ENCODE measurements at regions not wholly inside any gene's neighbourhood (a gene's known extent, or its start where the extent isn't known, plus 50 kb on each side); places are given as distances from the start of the nearest gene placed in this dataset.

DNA sequence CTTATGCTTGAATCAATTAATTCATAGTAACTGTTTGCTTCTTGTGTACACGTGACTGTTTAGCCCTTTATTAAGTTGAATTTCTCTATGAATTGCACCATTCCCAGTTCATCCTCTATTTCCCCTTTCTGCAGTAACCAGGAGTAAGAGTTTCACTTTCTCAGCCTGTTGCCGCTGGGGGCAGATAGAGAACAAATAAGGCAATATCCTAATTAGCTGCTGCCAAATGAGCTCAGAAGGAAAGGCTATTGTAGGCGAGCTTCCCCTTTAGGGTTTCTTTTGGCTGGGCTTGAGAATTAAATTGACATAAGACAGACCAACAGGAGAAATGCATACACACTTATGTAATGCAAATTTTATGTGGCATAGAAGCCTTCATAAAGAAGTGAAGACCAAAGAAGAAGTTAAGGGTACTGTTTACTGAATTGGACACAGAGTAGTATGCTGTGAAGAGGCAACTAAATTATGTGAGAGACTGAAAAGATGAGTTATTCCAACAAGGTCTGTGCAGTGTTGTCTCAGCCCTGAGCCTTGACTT lies 1594.7 kb downstream of the TECRL start (continued):
- TF ChIP-seq REST (IDR thresholded peaks at IDR 0.05; ENCODE audit: unreplicated experiment): no peak
- TF ChIP-seq ZNF114 (CRISPR knock-in tag; IDR thresholded peaks at IDR 0.05): no peak
- TF ChIP-seq NANOG (IDR thresholded peaks at IDR 0.05; ENCODE audit: borderline replicate concordance): no peak
- no peak for TF ChIP-seq CTCF (conservative IDR thresholded peaks at IDR 0.05; ENCODE audit: low read depth in 2 of 2)
- no peak for TF ChIP-seq EZH2 (IDR thresholded peaks at IDR 0.05; ENCODE audit: low read depth, unreplicated experiment)

DNA sequence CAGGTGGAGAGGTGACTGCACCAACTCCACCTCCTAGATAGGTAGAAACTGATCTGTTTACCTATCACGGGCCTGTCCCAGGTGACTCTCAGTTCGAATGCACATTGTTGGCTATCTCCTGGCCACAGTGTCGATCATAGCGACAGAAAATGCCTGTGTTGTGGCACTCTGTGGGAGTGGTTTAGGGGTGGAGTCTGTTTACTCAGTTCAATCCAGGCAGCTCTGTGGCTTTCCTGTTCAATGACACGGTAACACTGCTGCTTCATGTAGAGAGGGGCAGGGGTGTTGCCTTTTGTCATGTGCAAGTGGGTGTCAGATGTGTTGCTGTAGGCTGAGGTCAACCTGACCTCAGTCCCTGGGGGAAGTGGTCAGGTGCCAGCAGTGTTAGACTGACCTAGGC lies 1602.4 kb downstream of the TECRL start:
- Histone ChIP-seq H3K36me3 (ENCODE audit: insufficient read depth) (no peaks in the 10 kb centered on the region), H3F3A (replicated peaks; ENCODE audit: low read depth) (no peaks in the 10 kb centered on the region), H3K9me2 (ENCODE audit: insufficient read depth) (no peaks in the 10 kb centered on the region), H3K4me2 (no peak overlapping the region), H4K20me1 (replicated peaks; ENCODE audit: insufficient read depth) (no peaks in the 10 kb centered on the region), H3K27me3 (ENCODE audit: insufficient read depth) (no peaks in the 10 kb centered on the region), H3K4me3 (no peak overlapping the region), H3K4me1 (ENCODE audit: insufficient read depth) (no peaks in the 10 kb centered on the region), H3K27ac (ENCODE audit: low read depth) (no peak overlapping the region), H3K79me2 (replicated peaks; ENCODE audit: insufficient read depth) (no peaks in the 10 kb centered on the region), H2AFZ (no peak overlapping the region)
- H3K27me3 Mint-ChIP-seq (ENCODE audit: insufficient read depth, low read depth, poor library complexity): no peaks in the 10 kb centered on the region
- no peaks in the 10 kb centered on the region for H3K36me3 Mint-ChIP-seq (ENCODE audit: low read depth)
- no peak for ATAC-seq
- TF ChIP-seq ETS1 (IDR thresholded peaks at IDR 0.05): no peak
- no peaks in the 10 kb centered on the region for H3K4me1 Mint-ChIP-seq
- no peaks in the 10 kb centered on the region for H3K9me3 Mint-ChIP-seq
- H3K4me3 Mint-ChIP-seq: no peak overlapping the region
- H3K27ac Mint-ChIP-seq: no peak overlapping the region
- DNase-seq (ENCODE audit: low spot score): no peak

DNA sequence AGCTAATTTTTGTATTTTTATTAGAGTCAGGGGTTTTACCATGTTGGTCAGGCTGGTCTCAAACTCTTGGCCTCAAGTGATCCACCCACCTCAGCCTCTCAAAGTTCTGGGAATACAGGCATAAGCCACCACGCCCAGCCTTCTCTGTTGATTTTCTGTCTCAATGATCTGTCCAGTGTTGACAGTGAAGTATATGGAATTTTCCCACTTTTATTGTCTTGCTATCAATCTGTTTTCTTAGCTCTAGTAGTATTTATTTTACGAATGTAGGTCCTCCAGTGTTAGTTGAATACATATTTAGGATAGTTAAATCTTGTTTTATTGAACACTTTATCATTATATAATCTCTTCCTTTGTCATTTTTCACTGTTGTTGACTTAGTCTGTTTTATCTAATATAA lies 1603.9 kb downstream of the ADGRL3 start:
- TF ChIP-seq ZNF462 (CRISPR knock-in tag; IDR thresholded peaks at IDR 0.05) (no peak), EZH2phosphoT487 (IDR thresholded peaks at IDR 0.05; ENCODE audit: unreplicated experiment) (no peak)
- H3K27ac Mint-ChIP-seq: no peak overlapping the region

More for the DNA sequence above, 1603.9 kb downstream of the ADGRL3 start:
- Mint-ChIP-seq H3K27me3 (ENCODE audit: insufficient read depth, low read depth, poor library complexity) (no peaks in the 10 kb centered on the region), H3K4me1 (no peaks in the 10 kb centered on the region), H3K9me3 (no peaks in the 10 kb centered on the region), H3K4me3 (no peak overlapping the region), H3K36me3 (ENCODE audit: low read depth) (no peaks in the 10 kb centered on the region)
- Histone ChIP-seq H3K79me2 (replicated peaks; ENCODE audit: insufficient read depth) (no peaks in the 10 kb centered on the region), H3K9me2 (ENCODE audit: insufficient read depth) (no peaks in the 10 kb centered on the region), H3K4me1 (ENCODE audit: insufficient read depth) (no peaks in the 10 kb centered on the region), H3K27me3 (ENCODE audit: insufficient read depth) (no peaks in the 10 kb centered on the region), H3K4me3 (no peak overlapping the region), H3K36me3 (ENCODE audit: insufficient read depth) (no peaks in the 10 kb centered on the region), H2AFZ (no peak overlapping the region), H3K4me2 (no peak overlapping the region), H4K20me1 (replicated peaks; ENCODE audit: insufficient read depth) (no peaks in the 10 kb centered on the region), H3K27ac (ENCODE audit: low read depth) (no peak overlapping the region), H3F3A (replicated peaks; ENCODE audit: low read depth) (no peaks in the 10 kb centered on the region)
- no peak for DNase-seq (ENCODE audit: low spot score)
- ATAC-seq: no peak
